Thyroid gland (tissue), 4 donors: ENCODE measurements at regions not wholly inside any gene's neighbourhood (a gene's known extent, or its start where the extent isn't known, plus 50 kb on each side); places are given as distances from the start of the nearest gene placed in this dataset.

ENCODE experiments used
- DNase-seq, 2 donors: peaks; one replicate each; pipeline ENCODE4 v3.0.0-alpha.2; 2019
- H3K27ac ChIP-seq, 3 donors: fragments of 200-600 bp; sonication (generic); 1 replicate in 2 of 3; 2 replicates in 1 of 3; pipeline ENCODE4 v1.5.1; 2016 to 2019; ENCODE audit warnings: mild to moderate bottlenecking in 1 of 3, moderate library complexity in 1 of 3
- H3K27me3 ChIP-seq: fragments of 200-600 bp; sonication (generic); one replicate; pipeline ENCODE4 v1.5.1; 2019
- H3K36me3 ChIP-seq, 2 donors: fragments of 200-600 bp; sonication (generic); one replicate each; pipeline ENCODE4 v1.5.1; 2016 to 2019
- H3K4me1 ChIP-seq, 2 donors: fragments of 200-600 bp; sonication (generic); one replicate each; pipeline ENCODE4 v1.5.1; 2017 to 2019
- H3K4me3 ChIP-seq, 3 donors: fragments of 200-600 bp; sonication (generic); replicated peaks in 1 of 3; 1 replicate in 2 of 3; 2 replicates in 1 of 3; pipeline ENCODE4 v1.5.1; 2016; ENCODE audit warnings: mild to moderate bottlenecking in 1 of 3
- H3K9me3 ChIP-seq: fragments of 200-600 bp; sonication (generic); one replicate; pipeline ENCODE4 v1.5.1; 2017
- POLR2A ChIP-seq, 2 donors: fragments of 450-650 bp; IDR thresholded peaks; one replicate each; pipeline ENCODE4 v1.6.1; 2017; ENCODE audit warnings: antibody characterized with exemption in 2 of 2, mild to moderate bottlenecking in 2 of 2, moderate library complexity in 1 of 2
- WGBS, 2 donors: methylation state at CpG; one replicate each; pipeline ENCODE4 v1.1.5; 2017; 5-methylcytosine and 5-hydroxymethylcytosine counted together
- intact Hi-C: fragments of 100-400 bp; cut with DNase I; formaldehyde crosslinking; loops from one replicate; pipeline ENCODE4 v1.15.1; 2023
- TF ChIP-seq, protein P1 (sequence below), 6 experiments: fragments of 200-600 bp in 3 of 6; fragments of 450-650 bp in 3 of 6; sonication (generic) in 3 of 6; IDR thresholded peaks; one replicate each; pipeline ENCODE4 v1.5.1; 2016 to 2019; ENCODE audit warnings: antibody characterized with exemption in 6 of 6, mild to moderate bottlenecking in 2 of 6, inconsistent platforms in 1 of 6, moderate library complexity in 1 of 6

DNA sequence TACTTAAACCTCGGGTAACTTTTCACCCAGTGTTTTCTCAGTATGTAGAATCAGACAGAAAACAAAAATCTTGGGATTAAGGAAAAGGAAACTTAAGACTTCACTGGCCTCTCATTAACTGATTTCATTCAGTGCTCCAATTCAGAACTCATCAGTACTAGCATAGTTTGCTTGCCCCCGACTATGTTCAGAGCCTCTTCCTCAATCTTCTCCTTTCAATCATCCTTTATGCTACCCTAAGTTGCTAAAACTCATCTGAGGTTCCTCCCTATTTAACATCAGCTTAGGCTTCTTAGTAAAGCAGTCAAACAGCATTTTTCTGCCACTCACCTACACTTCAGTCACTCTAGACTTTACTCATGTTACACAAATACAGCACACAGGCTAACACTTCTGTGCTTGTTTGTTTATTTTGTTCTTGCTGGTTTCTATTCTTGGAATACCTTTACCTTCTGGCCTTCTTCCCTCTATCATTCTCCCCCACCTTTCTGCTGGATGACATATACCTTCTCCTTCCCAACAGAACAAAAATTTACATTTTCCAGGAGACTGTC, 163.0 kb upstream of the TLL1 start:
- H3K36me3 ChIP-seq = no peaks in the 10 kb centered on the region
- no peaks in the 10 kb centered on the region for H3K4me1 ChIP-seq
- intact Hi-C loops = no loop called here
- H3K27me3 ChIP-seq = no peaks in the 10 kb centered on the region
- no peaks in the 10 kb centered on the region for H3K9me3 ChIP-seq
- H3K27ac ChIP-seq = no peak overlapping the region
- WGBS, 2 donors = 17 to 23% methylated on average over 2 of the region's 2 CpGs
- no peak for TF ChIP-seq POLR2A (IDR thresholded peaks at IDR 0.05)
- TF ChIP-seq, protein P1, sequence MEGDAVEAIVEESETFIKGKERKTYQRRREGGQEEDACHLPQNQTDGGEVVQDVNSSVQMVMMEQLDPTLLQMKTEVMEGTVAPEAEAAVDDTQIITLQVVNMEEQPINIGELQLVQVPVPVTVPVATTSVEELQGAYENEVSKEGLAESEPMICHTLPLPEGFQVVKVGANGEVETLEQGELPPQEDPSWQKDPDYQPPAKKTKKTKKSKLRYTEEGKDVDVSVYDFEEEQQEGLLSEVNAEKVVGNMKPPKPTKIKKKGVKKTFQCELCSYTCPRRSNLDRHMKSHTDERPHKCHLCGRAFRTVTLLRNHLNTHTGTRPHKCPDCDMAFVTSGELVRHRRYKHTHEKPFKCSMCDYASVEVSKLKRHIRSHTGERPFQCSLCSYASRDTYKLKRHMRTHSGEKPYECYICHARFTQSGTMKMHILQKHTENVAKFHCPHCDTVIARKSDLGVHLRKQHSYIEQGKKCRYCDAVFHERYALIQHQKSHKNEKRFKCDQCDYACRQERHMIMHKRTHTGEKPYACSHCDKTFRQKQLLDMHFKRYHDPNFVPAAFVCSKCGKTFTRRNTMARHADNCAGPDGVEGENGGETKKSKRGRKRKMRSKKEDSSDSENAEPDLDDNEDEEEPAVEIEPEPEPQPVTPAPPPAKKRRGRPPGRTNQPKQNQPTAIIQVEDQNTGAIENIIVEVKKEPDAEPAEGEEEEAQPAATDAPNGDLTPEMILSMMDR (IDR thresholded peaks at IDR 0.05) = no peak
- no peak overlapping the region for H3K4me3 ChIP-seq
- no peak for DNase-seq

GRCh38 chr4:165711436-165711835, 161.6 kb upstream of the TLL1 start:
- intact Hi-C loops = no loop called here
- Histone ChIP-seq H3K36me3 (no peaks in the 10 kb centered on the region), H3K9me3 (no peaks in the 10 kb centered on the region), H3K4me3 (no peak overlapping the region), H3K27me3 (no peaks in the 10 kb centered on the region), H3K27ac (no peak overlapping the region), H3K4me1 (no peaks in the 10 kb centered on the region)
- no peak for DNase-seq
- TF ChIP-seq, protein P1 (IDR thresholded peaks at IDR 0.05) = no peak
- TF ChIP-seq POLR2A (IDR thresholded peaks at IDR 0.05) = no peak
- 78 to 80% methylated on average over 4 of the region's 4 CpGs for WGBS, 2 donors

- Histone ChIP-seq H3K27ac (no peak overlapping the region), H3K36me3 (no peaks in the 10 kb centered on the region), H3K4me3 (no peak overlapping the region), H3K9me3 (no peaks in the 10 kb centered on the region), H3K27me3 (no peaks in the 10 kb centered on the region), H3K4me1 (no peaks in the 10 kb centered on the region)
- intact Hi-C loops = no loop called here
- TF ChIP-seq, protein P1 (IDR thresholded peaks at IDR 0.05) = no peak
- TF ChIP-seq POLR2A (IDR thresholded peaks at IDR 0.05) = no peak
- no peak for DNase-seq
- WGBS, 2 donors = 94% methylated on average over 2 of the region's 2 CpGs
These were observed 161.1 kb upstream of the TLL1 start for GRCh38 chr4:165711912-165712311.

- Histone ChIP-seq H3K36me3 (no peaks in the 10 kb centered on the region), H3K27me3 (no peaks in the 10 kb centered on the region), H3K4me1 (no peaks in the 10 kb centered on the region), H3K9me3 (no peaks in the 10 kb centered on the region), H3K27ac (no peak overlapping the region), H3K4me3 (no peak overlapping the region)
- no peak for DNase-seq
- WGBS, 2 donors = 95 to 96% methylated on average over 14 of the region's 14 CpGs
- intact Hi-C loops = no loop called here
- TF ChIP-seq POLR2A (IDR thresholded peaks at IDR 0.05) = no peak
- TF ChIP-seq, protein P1 (IDR thresholded peaks at IDR 0.05) = no peak
These were observed 158.4 kb upstream of the TLL1 start for GRCh38 chr4:165714650-165715049.

- DNase-seq = no peak
- Histone ChIP-seq H3K9me3 (no peaks in the 10 kb centered on the region), H3K4me1 (no peaks in the 10 kb centered on the region), H3K36me3 (no peaks in the 10 kb centered on the region), H3K27me3 (no peaks in the 10 kb centered on the region), H3K4me3 (no peak overlapping the region), H3K27ac (no peak overlapping the region)
- TF ChIP-seq POLR2A (IDR thresholded peaks at IDR 0.05) = no peak
- TF ChIP-seq, protein P1 (IDR thresholded peaks at IDR 0.05) = no peak
- intact Hi-C loops = no loop called here
- 96 to 100% methylated on average over 1 of the region's 1 CpG for WGBS, 2 donors
These were observed 157.8 kb upstream of the TLL1 start for GRCh38 chr4:165715211-165715610.
